Testis (tissue), 2 donors: ENCODE measurements at regions not wholly inside any gene's neighbourhood (a gene's known extent, or its start where the extent isn't known, plus 50 kb on each side); places are given as distances from the start of the nearest gene placed in this dataset.

Experiments used
- POLR2A ChIP-seq: fragments of 450-650 bp; IDR thresholded peaks from one replicate; pipeline ENCODE4 v1.6.1; 2017; ENCODE audit warnings: antibody characterized with exemption, mild to moderate bottlenecking, moderate library complexity
- TF ChIP-seq, protein P1 (sequence below), 3 experiments: fragments of 450-650 bp in 2 of 3; fragments of 200-600 bp in 1 of 3; sonication (generic) in 1 of 3; IDR thresholded peaks; one replicate each; pipeline ENCODE4 v1.5.1; 2016 to 2019; ENCODE audit warnings: antibody characterized with exemption in 3 of 3, mild to moderate bottlenecking in 2 of 3, moderate library complexity in 1 of 3

DNA sequence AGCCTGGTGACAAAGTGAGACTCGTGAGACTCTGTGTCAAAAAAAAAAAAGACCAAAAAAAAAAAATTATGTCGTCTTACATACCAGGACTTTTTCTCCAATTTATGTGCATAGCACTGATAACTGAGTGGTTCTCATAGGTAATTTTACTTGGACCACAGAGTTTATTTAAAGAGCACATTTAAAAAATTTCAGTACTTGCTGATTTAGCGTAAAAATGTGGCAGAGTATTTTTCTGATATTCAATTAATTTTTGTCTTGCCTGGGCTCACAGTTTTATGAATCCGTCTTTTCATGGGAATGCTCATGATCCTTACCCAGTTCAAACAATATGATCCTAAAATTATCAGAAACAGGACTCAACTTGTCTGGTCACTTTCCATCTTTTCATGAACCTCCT lies 151.0 kb upstream of the ZNF92 start:
- TF ChIP-seq, protein P1, sequence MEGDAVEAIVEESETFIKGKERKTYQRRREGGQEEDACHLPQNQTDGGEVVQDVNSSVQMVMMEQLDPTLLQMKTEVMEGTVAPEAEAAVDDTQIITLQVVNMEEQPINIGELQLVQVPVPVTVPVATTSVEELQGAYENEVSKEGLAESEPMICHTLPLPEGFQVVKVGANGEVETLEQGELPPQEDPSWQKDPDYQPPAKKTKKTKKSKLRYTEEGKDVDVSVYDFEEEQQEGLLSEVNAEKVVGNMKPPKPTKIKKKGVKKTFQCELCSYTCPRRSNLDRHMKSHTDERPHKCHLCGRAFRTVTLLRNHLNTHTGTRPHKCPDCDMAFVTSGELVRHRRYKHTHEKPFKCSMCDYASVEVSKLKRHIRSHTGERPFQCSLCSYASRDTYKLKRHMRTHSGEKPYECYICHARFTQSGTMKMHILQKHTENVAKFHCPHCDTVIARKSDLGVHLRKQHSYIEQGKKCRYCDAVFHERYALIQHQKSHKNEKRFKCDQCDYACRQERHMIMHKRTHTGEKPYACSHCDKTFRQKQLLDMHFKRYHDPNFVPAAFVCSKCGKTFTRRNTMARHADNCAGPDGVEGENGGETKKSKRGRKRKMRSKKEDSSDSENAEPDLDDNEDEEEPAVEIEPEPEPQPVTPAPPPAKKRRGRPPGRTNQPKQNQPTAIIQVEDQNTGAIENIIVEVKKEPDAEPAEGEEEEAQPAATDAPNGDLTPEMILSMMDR (IDR thresholded peaks at IDR 0.05), result no peak
- TF ChIP-seq POLR2A, result no peak
